ENCODE measurements at regions not wholly inside any gene's neighbourhood (a gene's known extent, or its start where the extent isn't known, plus 50 kb on each side); places are given as distances from the start of the nearest gene placed in this dataset.

- no peak for DNase-seq
Observed at GRCh38 chr6:95071464-95071863, 505.9 kb upstream of the MANEA start.

DNA sequence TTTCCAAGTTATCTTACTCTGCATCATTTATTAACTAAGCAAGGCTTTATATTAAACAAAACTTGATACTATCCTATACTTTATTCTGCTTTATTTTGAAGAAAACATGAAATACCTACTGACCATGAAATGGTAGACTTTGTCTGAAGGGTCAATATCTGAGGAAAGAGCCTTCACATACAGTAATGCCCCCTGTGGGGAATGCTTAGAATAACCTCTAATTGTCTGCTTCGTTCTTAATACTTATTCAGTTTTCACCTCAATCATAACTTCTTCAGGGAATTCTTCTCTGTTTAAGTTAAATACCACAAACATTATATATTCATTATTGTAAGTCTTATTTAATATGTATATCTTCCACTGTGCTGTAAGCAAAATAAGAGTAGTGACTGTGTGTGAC lies 498.9 kb upstream of the MANEA start:
- DNase-seq, result no peak

DNA sequence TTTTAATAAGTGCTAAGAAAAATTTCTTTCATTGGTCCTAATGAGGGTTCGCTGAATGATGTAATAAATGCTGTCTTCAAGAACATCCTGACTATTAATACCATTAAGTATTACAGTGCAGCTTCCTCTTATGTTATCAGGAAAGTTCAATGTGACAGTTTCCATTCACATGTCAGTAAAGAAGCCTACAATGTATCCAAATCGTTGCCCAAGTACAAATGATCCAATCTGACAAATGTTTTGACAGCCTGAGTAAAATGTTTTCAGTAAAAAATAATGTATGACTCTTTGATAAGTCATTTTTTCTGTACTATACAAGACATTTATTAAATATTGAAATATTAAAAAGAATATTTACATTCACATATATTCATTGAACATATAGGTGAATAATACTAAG lies 496.1 kb upstream of the MANEA start:
- no peak for DNase-seq

GRCh38 chr6:95081949-95082348 lies 495.4 kb upstream of the MANEA start:
- no peak for DNase-seq

DNA sequence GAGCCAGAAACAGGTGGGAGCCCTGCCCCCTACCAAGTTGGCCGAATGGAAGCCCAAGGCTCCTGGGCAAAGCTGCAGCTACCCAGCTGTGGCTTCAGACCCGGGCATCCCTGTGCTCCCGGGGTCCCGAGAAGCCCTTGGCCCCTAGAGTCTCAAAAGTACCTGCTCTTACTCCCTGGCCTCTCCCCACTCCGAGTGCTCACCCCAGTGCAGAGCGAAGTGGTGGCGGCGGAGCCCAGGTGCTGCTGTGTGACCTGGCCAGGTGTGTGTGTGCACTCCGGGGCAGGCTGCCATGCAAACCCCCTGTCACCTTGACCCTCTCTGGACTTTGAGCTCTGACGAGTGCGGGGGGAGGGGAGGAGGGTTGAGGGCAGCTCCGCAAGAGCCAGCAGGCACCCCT lies 493.8 kb upstream of the MANEA start:
- no peak for DNase-seq

DNA sequence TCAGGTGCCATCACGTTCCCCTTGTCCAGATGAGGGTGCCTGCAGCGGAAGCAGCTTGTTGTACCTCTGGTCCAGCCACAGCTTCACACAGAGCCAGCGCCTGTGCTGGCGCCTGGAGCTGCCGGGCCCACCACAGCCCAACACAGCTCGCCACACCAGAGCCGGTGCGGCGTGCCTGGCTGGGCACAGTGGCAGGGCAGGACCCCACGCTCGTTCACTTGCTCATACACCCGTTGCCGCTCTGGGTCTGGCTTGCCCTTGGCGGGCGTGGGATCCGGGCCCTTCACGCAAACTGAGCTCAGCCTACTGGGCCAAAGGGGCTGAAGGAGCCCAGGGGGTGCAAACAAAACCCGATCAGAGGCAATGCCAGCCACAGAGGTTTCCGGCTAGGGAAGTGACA lies 492.5 kb upstream of the MANEA start:
- no peak for DNase-seq

DNA sequence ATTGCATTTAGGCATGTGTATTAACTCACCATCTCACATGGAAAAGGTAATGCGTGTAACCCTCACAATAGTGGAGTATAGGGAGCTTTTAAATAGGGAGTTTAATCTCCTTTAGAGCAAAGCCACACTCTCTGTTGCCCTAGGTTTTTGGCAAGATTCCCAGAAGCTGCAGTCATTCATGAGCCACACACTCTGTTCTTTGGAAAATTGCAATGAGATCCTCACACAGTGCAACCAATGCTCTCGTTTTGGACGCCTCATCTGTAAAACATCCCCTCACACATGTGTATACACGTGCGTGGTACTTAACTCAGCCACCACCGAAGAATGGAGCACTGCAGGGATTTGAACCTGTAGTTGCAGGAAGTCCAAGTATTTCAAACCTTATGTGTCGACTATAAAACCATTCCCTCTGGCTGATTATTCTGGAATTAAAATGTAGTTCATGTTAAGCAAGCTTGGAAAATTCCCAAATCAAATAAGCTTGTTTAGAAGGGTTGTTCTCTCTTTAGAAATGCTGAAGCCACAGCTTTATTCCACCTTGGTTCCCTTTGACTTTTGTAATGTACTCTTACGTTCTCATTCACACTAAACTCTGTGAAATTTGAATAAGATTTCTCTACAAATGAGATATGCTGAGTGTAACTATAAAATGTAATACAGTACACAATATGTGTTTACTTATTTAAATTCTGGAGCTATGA lies 489.8 kb upstream of the MANEA start:
- peak; percentile 20 for DNase-seq

DNA sequence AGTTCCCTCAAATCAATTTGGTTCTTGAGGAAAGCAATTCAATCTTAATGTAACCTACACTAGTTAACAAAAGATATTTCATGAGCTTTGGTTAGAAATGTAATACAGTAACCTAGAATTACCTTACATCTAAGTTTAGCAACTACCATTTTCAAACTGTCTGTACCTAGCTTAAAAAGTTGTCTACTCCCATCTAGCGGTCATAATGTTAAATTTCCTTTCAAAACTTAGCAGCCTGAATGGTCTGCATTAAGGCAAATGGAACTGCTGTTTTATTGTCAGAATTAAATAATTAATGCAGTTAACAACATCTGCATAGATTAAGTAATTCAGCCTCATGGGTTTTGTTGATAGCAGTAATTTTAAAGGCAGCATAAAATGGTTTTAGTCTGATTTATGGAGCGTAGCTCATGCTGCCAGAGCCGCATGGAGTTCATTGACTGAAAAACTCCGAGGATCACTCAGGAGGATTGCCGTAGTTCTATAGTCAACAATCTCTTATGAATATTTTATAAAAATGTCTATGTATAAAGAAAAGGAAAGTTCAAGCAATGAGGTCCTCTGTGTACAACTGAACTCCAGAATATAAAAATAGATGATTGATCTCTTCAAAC lies 485.4 kb upstream of the MANEA start:
- peak; percentile 5 for DNase-seq

- no peak for DNase-seq
Observed at GRCh38 chr6:95093154-95093553, 484.2 kb upstream of the MANEA start.

GRCh38 chr6:95094751-95095663 lies 482.3 kb upstream of the MANEA start:
- DNase-seq, result no peak

- no peak for DNase-seq
Observed at GRCh38 chr6:95095855-95096254, 481.5 kb upstream of the MANEA start.

- DNase-seq, result no peak
Observed at GRCh38 chr6:95099410-95099809, 477.9 kb upstream of the MANEA start.

- no peak for DNase-seq
Observed at GRCh38 chr6:95109212-95109611, 468.1 kb upstream of the MANEA start.

DNA sequence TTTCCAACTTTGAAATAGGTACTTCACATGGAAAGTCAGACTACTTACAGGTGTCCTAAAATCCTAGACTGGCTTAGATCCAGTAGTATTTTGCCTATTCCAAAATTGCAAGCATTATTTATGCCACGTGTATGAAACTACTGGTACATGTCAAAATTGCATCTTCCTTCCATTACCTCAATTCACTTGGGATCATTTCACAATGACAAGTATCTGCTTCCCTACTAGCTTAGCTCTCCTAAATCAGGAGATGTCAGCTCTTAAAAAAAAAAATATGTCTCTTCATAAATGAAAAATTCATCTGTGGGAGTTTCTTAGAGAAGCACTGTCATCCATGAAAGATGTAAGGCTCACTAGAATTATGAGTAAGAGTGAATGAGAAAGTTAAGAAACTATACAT lies 466.6 kb upstream of the MANEA start:
- no peak for DNase-seq

GRCh38 chr6:95117236-95117635 lies 460.1 kb upstream of the MANEA start:
- DNase-seq, result no peak

GRCh38 chr6:95119927-95120326 lies 457.4 kb upstream of the MANEA start:
- no peak for DNase-seq

DNA sequence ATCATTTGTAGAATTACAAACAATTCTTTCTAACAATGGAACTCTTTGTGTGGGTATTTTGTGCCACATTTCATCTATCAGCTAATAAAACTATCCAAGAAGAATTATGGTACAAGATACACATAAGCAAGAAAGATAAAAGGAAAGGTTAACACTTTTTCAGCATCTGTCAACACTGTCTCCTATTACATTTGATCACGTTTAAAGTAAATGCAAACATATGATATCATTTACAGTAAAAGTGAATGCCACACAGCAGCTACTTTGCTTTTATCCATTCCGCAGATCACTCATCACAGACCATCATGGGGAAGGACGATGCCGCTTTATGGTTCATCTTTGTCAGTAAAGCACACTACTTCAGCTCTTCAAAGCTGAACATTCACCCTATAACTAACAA lies 456.4 kb upstream of the MANEA start:
- DNase-seq, result no peak

GRCh38 chr6:95127261-95127660 lies 450.1 kb upstream of the MANEA start:
- no peak for DNase-seq

- no peak for DNase-seq
Observed at GRCh38 chr6:95128439-95128838, 448.9 kb upstream of the MANEA start.

DNA sequence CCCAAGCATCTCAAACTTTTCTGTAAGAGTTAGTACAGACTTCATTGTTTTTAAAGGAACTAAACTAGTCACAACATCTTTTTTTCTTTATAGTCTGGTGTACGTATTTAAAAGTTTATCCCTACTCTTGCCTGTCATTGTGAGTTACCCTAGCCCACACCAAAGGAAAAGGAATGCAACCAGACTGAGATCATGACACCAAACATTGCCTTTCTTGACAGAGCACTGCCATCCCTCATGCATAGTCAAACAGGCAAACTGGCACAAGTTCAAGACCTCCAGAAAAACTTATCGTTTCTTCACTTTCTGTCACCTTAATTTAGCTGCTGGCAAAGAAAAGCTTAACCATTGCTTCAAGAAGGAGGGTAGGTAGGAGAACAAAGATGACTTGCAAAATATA lies 448.4 kb upstream of the MANEA start:
- DNase-seq, result no peak

GRCh38 chr6:95133578-95133977 lies 443.8 kb upstream of the MANEA start:
- DNase-seq, result no peak

DNA sequence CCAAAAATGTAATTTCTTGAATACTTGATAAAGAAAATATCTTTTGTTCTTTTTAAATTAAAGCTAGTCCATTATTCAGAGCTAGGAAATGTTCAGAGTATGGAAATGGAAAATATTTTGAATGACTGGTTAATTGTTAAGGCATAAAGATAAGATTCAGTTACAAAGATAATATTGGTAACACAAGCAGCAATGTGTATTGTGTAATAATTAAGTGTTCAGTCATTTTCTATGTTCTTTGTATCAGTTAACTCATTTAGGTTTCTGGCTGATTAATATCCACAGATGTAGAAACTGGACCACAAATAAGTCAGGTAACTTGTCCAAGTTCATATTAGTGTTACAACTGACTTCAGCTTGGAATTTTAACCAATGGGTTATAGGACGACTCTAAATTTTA lies 442.2 kb upstream of the MANEA start:
- DNase-seq, result no peak

DNA sequence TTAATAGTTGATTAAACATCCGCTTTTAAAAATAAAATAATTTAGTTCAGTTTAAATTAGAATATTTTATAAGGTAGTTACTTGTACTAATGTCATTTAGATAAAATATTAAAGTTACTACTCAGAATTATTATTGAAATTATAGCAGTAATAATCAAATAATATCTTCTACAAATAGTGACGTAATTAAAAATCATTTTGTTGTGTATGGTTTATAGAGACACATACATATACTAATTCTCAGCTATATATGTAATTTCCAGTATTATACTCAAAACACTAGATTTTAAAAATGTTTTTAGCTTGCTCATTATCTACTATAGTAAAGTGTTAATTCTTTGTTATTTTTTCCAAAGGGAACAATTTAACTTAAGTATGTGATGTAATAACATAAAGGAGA lies 435.2 kb upstream of the MANEA start:
- DNase-seq, result no peak
